K562 (cell line): ENCODE measurements at regions not wholly inside any gene's neighbourhood (a gene's known extent, or its start where the extent isn't known, plus 50 kb on each side); places are given as distances from the start of the nearest gene placed in this dataset.
"Not testable (repeated sequence)": the region's sequence is repeated elsewhere in the genome, so short reads cannot be mapped to it uniquely, and the experiment has no call there.

Experiments
- ATAC-seq: fragments of 200-7000 bp; cut with Tn5 transposase; 3 replicates; pipeline ENCODE4 v1.9.1; 2020; ENCODE audit warnings: moderate library complexity
- BruUV-seq: library from RNA; stranded (reverse); fragments of 400-500 nt; replicated peaks from 2 replicates; lab custom pipeline; 2021; lab: Mats Ljungman, UMichigan
- CTCF ChIA-PET: fragments of 300-600 bp; formaldehyde crosslinking; extraction: SDS; loops from one replicate; lab custom pipeline; 2021; ENCODE audit warnings: low intra/inter-chr PET ratio; lab: Yijun Ruan, JAX
- POLR2A ChIA-PET: fragments of 300-600, 350-650 bp; sonication (Branson Sonifier 250); formaldehyde crosslinking; extraction: SDS; loops from one replicate; lab custom pipeline; 2021; ENCODE audit warnings: antibody characterized with exemption, inconsistent platforms; lab: Yijun Ruan, JAX
- DNase-seq, 4 experiments: peaks; one replicate each; pipeline versions ENCODE4 v3.0.0 to v3.0.0-alpha.2; 2011 to 2018; ENCODE audit warnings: low spot score in 3 of 4, mixed read lengths in 3 of 4; ENCODE audit errors: extremely low read depth in 1 of 4
- FAIRE-seq: peaks from 2 replicates; lab custom pipeline; 2011; peaks lifted over from hg19 to GRCh38; lab: Jason Lieb, UNC
- H2AFZ ChIP-seq: 2 replicates; pipeline ENCODE4 v1.6.0; 2011; ENCODE audit warnings: low read depth, low read length, control low read depth, inconsistent platforms
- H3K27ac ChIP-seq: fragments of 200-600 bp; 3 replicates; pipeline ENCODE4 v1.8.0; 2011; ENCODE audit warnings: low read depth, mild to moderate bottlenecking, control low read depth, inconsistent platforms, low read length, moderate library complexity, mixed read lengths; ENCODE audit errors: extremely low read depth
- H3K27me3 ChIP-seq, 2 experiments: fragments of 300-600 bp in 1 of 2; 2 replicates in 1 of 2; 3 replicates in 1 of 2; pipeline versions ENCODE4 v1.6.0 to v1.8.0; 2011; ENCODE audit warnings: inconsistent platforms in 2 of 2, low read length in 2 of 2, mild to moderate bottlenecking in 1 of 2, mixed read lengths in 1 of 2, moderate library complexity in 1 of 2; ENCODE audit not compliant: control insufficient read depth in 2 of 2, insufficient read depth in 2 of 2
- H3K36me3 ChIP-seq: fragments of 300-600 bp; 3 replicates; pipeline ENCODE4 v1.8.0; 2011; ENCODE audit warnings: mild to moderate bottlenecking, low read length, inconsistent platforms; ENCODE audit not compliant: control insufficient read depth, insufficient read depth
- H3K4me1 ChIP-seq, 2 experiments: fragments of 200-600 bp in 1 of 2; replicated peaks in 1 of 2; 2 replicates in 1 of 2; 3 replicates in 1 of 2; pipeline versions ENCODE4 v1.5.1 to v1.8.0; 2011; ENCODE audit warnings: inconsistent platforms in 2 of 2, low read length in 2 of 2, mild to moderate bottlenecking in 1 of 2, mixed read lengths in 1 of 2, moderate library complexity in 1 of 2; ENCODE audit not compliant: control insufficient read depth in 2 of 2, insufficient read depth in 2 of 2
- H3K4me2 ChIP-seq: 2 replicates; pipeline ENCODE4 v1.6.1; 2011; ENCODE audit warnings: low read length, control low read depth, inconsistent platforms, mixed read lengths; ENCODE audit not compliant: insufficient read depth
- H3K4me3 ChIP-seq: fragments of 200-600 bp; sonication (generic), shearing (Covaris generic); 2 replicates; pipeline ENCODE4 v1.5.1; 2016; ENCODE audit warnings: control low read depth, inconsistent platforms
- H3K79me2 ChIP-seq: fragments of 200-600 bp; 3 replicates; pipeline ENCODE4 v1.8.0; 2011; ENCODE audit warnings: low read length, inconsistent platforms; ENCODE audit not compliant: control insufficient read depth, insufficient read depth
- H3K9ac ChIP-seq, 2 experiments: 2 replicates each; pipeline versions ENCODE4 v1.6.0 to v1.6.1; 2011; ENCODE audit warnings: low read depth in 2 of 2, low read length in 2 of 2, control low read depth in 1 of 2, inconsistent platforms in 1 of 2, mild to moderate bottlenecking in 1 of 2, mixed read lengths in 1 of 2; ENCODE audit not compliant: insufficient read depth in 1 of 2
- H3K9me1 ChIP-seq: one replicate; pipeline ENCODE4 v1.6.0; 2011; ENCODE audit warnings: inconsistent platforms, mild to moderate bottlenecking, low read length, moderate library complexity; ENCODE audit not compliant: control insufficient read depth, insufficient read depth
- H3K9me3 ChIP-seq: replicated peaks from 2 replicates; pipeline ENCODE4 v1.5.1; 2011; ENCODE audit warnings: low read depth, low read length, inconsistent platforms; ENCODE audit not compliant: control insufficient read depth, insufficient read depth
- H4K20me1 ChIP-seq: replicated peaks from 2 replicates; pipeline ENCODE4 v1.6.1; 2011; ENCODE audit warnings: low read length, inconsistent platforms, mixed read lengths; ENCODE audit not compliant: control insufficient read depth, insufficient read depth
- CAMTA2 ChIP-seq: fragments of 250-450 bp; sonication (Bioruptor Pico); conservative IDR thresholded peaks from 2 replicates; pipeline ENCODE4 v1.5.1; 2022
- HDAC2 ChIP-seq: fragments of 450-650 bp; IDR thresholded peaks from 2 replicates; pipeline ENCODE4 v1.6.1; 2016; ENCODE audit warnings: mild to moderate bottlenecking
- HDAC6 ChIP-seq: IDR thresholded peaks from 2 replicates; pipeline ENCODE4 v1.6.1; 2012; ENCODE audit warnings: low read depth, mild to moderate bottlenecking, control low read depth, inconsistent platforms, low read length, moderate library complexity
- HNRNPL ChIP-seq: fragments of 200-400 bp; formaldehyde crosslinking; IDR thresholded peaks from 2 replicates; pipeline ENCODE4 v1.6.1; 2017; ENCODE audit warnings: low read depth, mild to moderate bottlenecking, low read length
- JUNB ChIP-seq: fragments of 450-650 bp; formaldehyde crosslinking; conservative IDR thresholded peaks from 2 replicates; pipeline ENCODE4 v1.4.0; 2020; ENCODE audit warnings: mild to moderate bottlenecking
- JUND ChIP-seq, 2 experiments: IDR thresholded peaks; 2 replicates in 1 of 2; 3 replicates in 1 of 2; pipeline ENCODE4 v1.6.1; 2011; ENCODE audit warnings: borderline replicate concordance in 2 of 2, low read depth in 2 of 2, low read length in 2 of 2, improper control_type of control experiment in 1 of 2, missing biosample characterization in 1 of 2, missing genetic modification characterization in 1 of 2, missing genetic modification reagents in 1 of 2
- RBFOX2 ChIP-seq: fragments of 200-400 bp; formaldehyde crosslinking; IDR thresholded peaks from 2 replicates; pipeline ENCODE4 v1.6.1; 2017; ENCODE audit warnings: low read depth, mild to moderate bottlenecking, low read length, moderate library complexity
- RBM25 ChIP-seq: fragments of 200-400 bp; formaldehyde crosslinking; IDR thresholded peaks from 2 replicates; pipeline ENCODE4 v1.6.1; 2018; ENCODE audit warnings: low read length, low read depth, moderate library complexity; ENCODE audit not compliant: severe bottlenecking
- SP1 ChIP-seq: sonication (generic); formaldehyde crosslinking; IDR thresholded peaks from 2 replicates; pipeline ENCODE4 v1.8.1; 2022; ENCODE audit warnings: mild to moderate bottlenecking, missing genetic modification reagents
- ZNF146 ChIP-seq: IDR thresholded peaks from one replicate; pipeline ENCODE4 v1.6.1; 2018; ENCODE audit warnings: missing compliant biosample characterization; ENCODE audit not compliant: unreplicated experiment
- ZNF217 ChIP-seq: sonication (generic); formaldehyde crosslinking; IDR thresholded peaks from 2 replicates; pipeline ENCODE4 v1.8.0; 2022; ENCODE audit warnings: mild to moderate bottlenecking, missing genetic modification reagents
- ZNF707 ChIP-seq: fragments of 250-450 bp; sonication (Bioruptor Pico); conservative IDR thresholded peaks from 2 replicates; pipeline ENCODE4 v1.8.0; 2022; ENCODE audit warnings: inconsistent platforms, mild to moderate bottlenecking, moderate library complexity
- WGBS: fragments of 100-300 bp; shearing (Covaris generic); methylation state at CpG from one replicate; pipeline ENCODE4 v1.1.6; 2016; ENCODE audit warnings: low coverage, mixed read lengths; ENCODE audit not compliant: insufficient coverage; ENCODE audit errors: missing lambda C conversion rate; 5-methylcytosine and 5-hydroxymethylcytosine counted together
- in situ Hi-C: fragments of 300-500 bp; cut with MboI; formaldehyde crosslinking; loops from 4 replicates; pipeline ENCODE4 v1.15.0; 2018; ENCODE audit warnings: inconsistent platforms, mixed read lengths
- intact Hi-C: fragments of 100-400 bp; cut with micrococcal nuclease; formaldehyde crosslinking; loops from 2 replicates; pipeline ENCODE4 v1.14.2; 2022
- TF ChIP-seq, protein P1 (sequence below): sonication (generic); formaldehyde crosslinking; IDR thresholded peaks from 2 replicates; pipeline ENCODE4 v1.8.1; 2023; ENCODE audit warnings: mild to moderate bottlenecking, missing genetic modification reagents

DNA sequence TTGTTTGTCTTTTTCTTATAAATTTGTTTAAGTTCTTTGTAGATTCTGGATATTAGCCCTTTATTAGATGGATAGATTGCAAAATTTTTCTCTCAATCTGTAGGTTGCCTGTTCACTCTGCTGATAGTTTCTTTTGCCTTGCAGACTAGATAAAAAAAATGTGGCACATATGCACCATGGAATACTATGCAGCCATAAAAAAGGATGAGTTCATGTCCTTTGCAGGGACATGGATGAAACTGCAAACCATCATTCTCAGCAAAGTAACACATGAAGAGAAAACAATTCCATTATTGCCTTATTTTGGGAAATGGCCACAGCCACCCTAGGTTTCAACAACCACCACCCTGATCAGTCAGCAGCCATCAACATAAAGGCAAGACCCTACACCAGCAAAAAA is 166.7 kb downstream of the CENPF start:
- CTCF ChIA-PET, H4K20me1 ChIP-seq, H3K9ac ChIP-seq, ATAC-seq, H3K36me3 ChIP-seq, H3K27ac ChIP-seq, H3K9me1 ChIP-seq, POLR2A ChIA-PET, H3K4me1 ChIP-seq: not testable (repeated sequence)
- TF ChIP-seq RBM25 (peak; percentile 70), ZNF146 (CRISPR knock-in tag) (peak; percentile 72)
- TF ChIP-seq, all 486 proteins: peak for 2; not testable (repeated sequence) for 484
- BruUV-seq, DNase-seq, H2AFZ ChIP-seq, H3K27me3 ChIP-seq, in situ Hi-C loops, H3K79me2 ChIP-seq, H3K9me3 ChIP-seq, FAIRE-seq, H3K4me2 ChIP-seq, H3K4me3 ChIP-seq, intact Hi-C loops: not testable (repeated sequence)

DNA sequence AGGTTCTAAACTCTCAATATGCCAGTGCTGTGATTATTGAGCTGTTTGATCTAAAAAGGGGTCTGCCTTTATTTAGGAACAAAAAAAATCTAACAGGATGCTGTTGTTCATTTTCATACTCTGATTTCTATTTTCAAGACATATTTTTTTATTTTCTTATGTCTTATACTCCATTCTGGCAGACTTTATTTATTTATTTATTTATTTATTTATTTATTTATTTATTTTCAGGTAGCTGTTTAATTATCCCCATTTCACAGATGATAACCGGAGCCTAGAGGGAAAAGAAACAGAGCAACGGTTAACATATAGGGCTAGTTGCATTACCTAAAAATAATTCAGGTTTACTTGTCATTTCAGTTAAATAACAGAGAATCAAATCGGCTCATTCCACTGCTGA is 174.4 kb downstream of the CENPF start:
- no peak overlapping the region for H3K4me3 ChIP-seq
- no peak overlapping the region for H3K4me2 ChIP-seq
- no peak for DNase-seq
- H3K9me3 ChIP-seq, result no peaks in the 10 kb centered on the region; the same call in none of the 2 replicates
- WGBS, result 0% methylated on average over 3 of the region's 3 CpGs
- POLR2A ChIA-PET, result interaction anchor here (1.1 kb wide), 1 partner anchor 21 kb away, joined by 3 read pairs; no protein-coding TSS in a partner anchor
- H4K20me1 ChIP-seq, result no peaks in the 10 kb centered on the region
- H3K9me1 ChIP-seq, result no peaks in the 10 kb centered on the region
- no peaks in the 10 kb centered on the region for H3K27me3 ChIP-seq
- no peaks in the 10 kb centered on the region for H3K4me1 ChIP-seq
- H3K36me3 ChIP-seq, result no peaks in the 10 kb centered on the region
- CTCF ChIA-PET, result no interaction called here
- no TSS peak for BruUV-seq
- FAIRE-seq, result no peak
- intact Hi-C loops (no loop called here), in situ Hi-C loops (no loop called here)
- no peaks in the 10 kb centered on the region for H3K79me2 ChIP-seq
- ATAC-seq, result no peak
- H3K27ac ChIP-seq, result no peak overlapping the region
- no peak overlapping the region for H2AFZ ChIP-seq
- no peak overlapping the region for H3K9ac ChIP-seq
- TF ChIP-seq HDAC2, result no peak
- no peak for TF ChIP-seq JUNB (CRISPR knock-in tag)
- TF ChIP-seq ZNF217 (CRISPR knock-in tag), result no peak
- no peak for TF ChIP-seq HNRNPL
- TF ChIP-seq, protein P1, sequence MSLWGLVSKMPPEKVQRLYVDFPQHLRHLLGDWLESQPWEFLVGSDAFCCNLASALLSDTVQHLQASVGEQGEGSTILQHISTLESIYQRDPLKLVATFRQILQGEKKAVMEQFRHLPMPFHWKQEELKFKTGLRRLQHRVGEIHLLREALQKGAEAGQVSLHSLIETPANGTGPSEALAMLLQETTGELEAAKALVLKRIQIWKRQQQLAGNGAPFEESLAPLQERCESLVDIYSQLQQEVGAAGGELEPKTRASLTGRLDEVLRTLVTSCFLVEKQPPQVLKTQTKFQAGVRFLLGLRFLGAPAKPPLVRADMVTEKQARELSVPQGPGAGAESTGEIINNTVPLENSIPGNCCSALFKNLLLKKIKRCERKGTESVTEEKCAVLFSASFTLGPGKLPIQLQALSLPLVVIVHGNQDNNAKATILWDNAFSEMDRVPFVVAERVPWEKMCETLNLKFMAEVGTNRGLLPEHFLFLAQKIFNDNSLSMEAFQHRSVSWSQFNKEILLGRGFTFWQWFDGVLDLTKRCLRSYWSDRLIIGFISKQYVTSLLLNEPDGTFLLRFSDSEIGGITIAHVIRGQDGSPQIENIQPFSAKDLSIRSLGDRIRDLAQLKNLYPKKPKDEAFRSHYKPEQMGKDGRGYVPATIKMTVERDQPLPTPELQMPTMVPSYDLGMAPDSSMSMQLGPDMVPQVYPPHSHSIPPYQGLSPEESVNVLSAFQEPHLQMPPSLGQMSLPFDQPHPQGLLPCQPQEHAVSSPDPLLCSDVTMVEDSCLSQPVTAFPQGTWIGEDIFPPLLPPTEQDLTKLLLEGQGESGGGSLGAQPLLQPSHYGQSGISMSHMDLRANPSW (CRISPR knock-in tag), result no peak
- no peak for TF ChIP-seq RBFOX2
- no peak for TF ChIP-seq HDAC6
- no peak for TF ChIP-seq SP1
- TF ChIP-seq CAMTA2, result no peak
- TF ChIP-seq JUND (IDR thresholded peaks at IDR 0.05; ENCODE audit: borderline replicate concordance, low read depth, low read length), result no peak
- no peak for TF ChIP-seq JUND (tag; IDR thresholded peaks at IDR 0.05; ENCODE audit: borderline replicate concordance, low read depth, low read length)
- TF ChIP-seq ZNF707 (CRISPR knock-in tag), result no peak
